PFSK-1 (cell line): ENCODE measurements at regions not wholly inside any gene's neighbourhood (a gene's known extent, or its start where the extent isn't known, plus 50 kb on each side); places are given as distances from the start of the nearest gene placed in this dataset.

Source experiments
- POLR2AphosphoS5 ChIP-seq: IDR thresholded peaks from 2 replicates; pipeline ENCODE4 v1.6.1; 2012; ENCODE audit warnings: low read depth, mild to moderate bottlenecking, control low read depth, low read length, moderate library complexity
- TAF1 ChIP-seq: IDR thresholded peaks from 2 replicates; pipeline ENCODE4 v1.6.1; 2012; ENCODE audit warnings: low read length, control low read depth, borderline replicate concordance; ENCODE audit not compliant: insufficient read depth

GRCh38 chr7:130821864-130822263 is 87.9 kb upstream of the KLF14 start:
- TF ChIP-seq POLR2AphosphoS5 (no peak), TAF1 (no peak)
